Uterus (tissue), 2 donors: ENCODE measurements at regions not wholly inside any gene's neighbourhood (a gene's known extent, or its start where the extent isn't known, plus 50 kb on each side); places are given as distances from the start of the nearest gene placed in this dataset.

Source experiments
- CTCF ChIP-seq, 4 experiments: fragments of 200-600 bp in 2 of 4; fragments of 450-650 bp in 2 of 4; sonication (generic) in 2 of 4; IDR thresholded peaks; one replicate each; pipeline ENCODE4 v1.5.1; 2016 to 2019; ENCODE audit warnings: antibody characterized with exemption in 4 of 4, mild to moderate bottlenecking in 2 of 4, moderate library complexity in 1 of 4
- POLR2A ChIP-seq, 2 donors: fragments of 450-650 bp; IDR thresholded peaks; one replicate each; pipeline ENCODE4 v1.6.1; 2016; ENCODE audit warnings: antibody characterized with exemption in 2 of 2, mild to moderate bottlenecking in 1 of 2, moderate library complexity in 1 of 2

GRCh38 chr2:21544392-21544791, 420.6 kb downstream of the TDRD15 start:
- TF ChIP-seq CTCF (IDR thresholded peaks at IDR 0.05) (no peak), POLR2A (IDR thresholded peaks at IDR 0.05) (no peak)
